ENCODE measurements at regions not wholly inside any gene's neighbourhood (a gene's known extent, or its start where the extent isn't known, plus 50 kb on each side); places are given as distances from the start of the nearest gene placed in this dataset.

DNA sequence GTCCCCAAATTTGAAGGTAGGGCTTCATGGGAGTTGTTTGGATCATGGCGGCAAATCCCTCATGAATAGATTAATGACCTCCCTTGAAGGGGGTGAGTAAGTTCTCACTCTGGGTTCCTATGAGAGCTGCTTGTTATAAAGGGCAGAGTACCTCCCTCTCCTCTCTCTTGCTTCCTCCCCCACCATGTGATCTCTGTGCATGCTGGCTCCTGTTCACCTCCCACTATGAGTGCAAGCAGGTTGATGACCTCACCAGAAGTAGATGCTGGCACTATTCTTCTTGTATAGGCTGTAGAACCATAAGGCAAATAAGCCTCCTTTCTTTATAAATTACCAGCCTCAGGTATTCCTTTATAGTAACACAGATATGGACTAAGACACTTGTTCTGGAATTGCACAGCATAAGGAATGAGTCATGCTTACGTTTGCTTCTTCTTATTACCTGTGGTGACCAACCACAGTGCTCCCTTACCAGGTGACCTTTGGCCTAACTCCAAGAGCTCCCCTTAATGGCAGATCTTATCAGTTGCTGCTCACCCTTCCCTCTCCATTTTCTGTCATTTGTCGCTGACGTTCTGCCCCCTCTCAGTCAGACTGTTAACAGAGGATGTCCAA, 559.5 kb upstream of the GCFC2 start:
- TF ChIP-seq POLR2A (IDR thresholded peaks at IDR 0.05; ENCODE audit: low read depth, low read length) (no peak), MYC (IDR thresholded peaks at IDR 0.05; ENCODE audit: low read depth, low read length) (no peak), JUN (IDR thresholded peaks at IDR 0.05; ENCODE audit: borderline replicate concordance, insufficient read depth, insufficient read length, low read depth) (no peak), EZH2 (IDR thresholded peaks at IDR 0.05; ENCODE audit: borderline replicate concordance, low read depth, low read length, severe bottlenecking) (no peak)
- TF ChIP-seq, protein P1, sequence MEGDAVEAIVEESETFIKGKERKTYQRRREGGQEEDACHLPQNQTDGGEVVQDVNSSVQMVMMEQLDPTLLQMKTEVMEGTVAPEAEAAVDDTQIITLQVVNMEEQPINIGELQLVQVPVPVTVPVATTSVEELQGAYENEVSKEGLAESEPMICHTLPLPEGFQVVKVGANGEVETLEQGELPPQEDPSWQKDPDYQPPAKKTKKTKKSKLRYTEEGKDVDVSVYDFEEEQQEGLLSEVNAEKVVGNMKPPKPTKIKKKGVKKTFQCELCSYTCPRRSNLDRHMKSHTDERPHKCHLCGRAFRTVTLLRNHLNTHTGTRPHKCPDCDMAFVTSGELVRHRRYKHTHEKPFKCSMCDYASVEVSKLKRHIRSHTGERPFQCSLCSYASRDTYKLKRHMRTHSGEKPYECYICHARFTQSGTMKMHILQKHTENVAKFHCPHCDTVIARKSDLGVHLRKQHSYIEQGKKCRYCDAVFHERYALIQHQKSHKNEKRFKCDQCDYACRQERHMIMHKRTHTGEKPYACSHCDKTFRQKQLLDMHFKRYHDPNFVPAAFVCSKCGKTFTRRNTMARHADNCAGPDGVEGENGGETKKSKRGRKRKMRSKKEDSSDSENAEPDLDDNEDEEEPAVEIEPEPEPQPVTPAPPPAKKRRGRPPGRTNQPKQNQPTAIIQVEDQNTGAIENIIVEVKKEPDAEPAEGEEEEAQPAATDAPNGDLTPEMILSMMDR (IDR thresholded peaks at IDR 0.05; ENCODE audit: extremely low read depth in 1 of 2, insufficient read depth in 1 of 2, low read depth in 1 of 2, low read length in 2 of 2) = no peak
- TF ChIP-seq, protein P2, sequence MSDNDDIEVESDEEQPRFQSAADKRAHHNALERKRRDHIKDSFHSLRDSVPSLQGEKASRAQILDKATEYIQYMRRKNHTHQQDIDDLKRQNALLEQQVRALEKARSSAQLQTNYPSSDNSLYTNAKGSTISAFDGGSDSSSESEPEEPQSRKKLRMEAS (IDR thresholded peaks at IDR 0.05; ENCODE audit: insufficient read depth, insufficient read length) = no peak

Data from endothelial cell of umbilical vein (primary cell).